LNCAP (cell line): ENCODE measurements at regions not wholly inside any gene's neighbourhood (a gene's known extent, or its start where the extent isn't known, plus 50 kb on each side); places are given as distances from the start of the nearest gene placed in this dataset.

Experiments
- CTCF ChIP-seq: fragments of 450-650 bp; IDR thresholded peaks from 2 replicates; pipeline ENCODE4 v1.5.1; 2017; ENCODE audit warnings: mild to moderate bottlenecking

DNA sequence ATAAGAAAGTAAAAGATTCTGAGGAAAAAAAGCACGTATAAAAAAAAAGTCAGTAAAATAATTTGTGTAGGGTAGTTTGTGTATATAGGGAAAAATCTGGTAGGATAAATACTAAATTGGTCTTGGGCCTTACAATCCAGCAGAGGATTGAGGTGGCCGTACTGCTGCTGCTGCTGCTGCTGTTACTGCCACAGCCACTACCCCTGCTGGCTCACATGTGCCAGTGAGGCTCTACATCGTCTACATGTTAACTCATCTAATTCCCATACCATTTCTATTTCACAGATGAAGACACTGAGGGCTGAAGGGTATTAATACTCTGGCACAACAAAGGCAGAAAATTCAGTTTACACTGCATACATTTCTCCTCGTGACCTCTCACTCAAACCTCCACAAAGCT lies 928.5 kb downstream of the TLE4 start:
- no peak for TF ChIP-seq CTCF

DNA sequence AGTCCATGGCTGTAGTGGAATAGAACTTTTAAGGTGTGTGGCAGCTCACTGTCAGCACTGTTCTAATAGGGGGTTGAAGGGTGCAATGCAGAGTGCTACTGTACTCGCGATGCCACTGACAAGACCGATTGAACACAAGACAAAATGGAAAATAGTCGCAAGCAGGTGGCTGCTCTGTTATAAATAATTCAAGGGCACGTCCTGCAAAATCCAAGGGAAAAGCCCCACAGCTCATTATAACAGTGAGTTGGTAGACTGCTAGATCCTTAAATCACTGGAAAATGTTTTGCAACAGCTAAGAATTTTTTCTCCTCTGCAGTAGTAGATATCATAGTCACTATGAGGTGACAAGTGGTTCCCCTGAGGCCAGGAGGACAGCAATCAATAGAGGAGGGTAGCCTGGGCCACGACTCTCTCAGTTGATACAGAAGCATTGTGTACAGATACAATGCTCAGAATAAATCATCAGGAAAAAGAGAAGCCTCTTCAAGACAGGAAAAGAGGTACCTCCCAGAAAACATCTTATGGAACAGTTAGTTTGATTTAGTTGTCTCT lies 926.3 kb downstream of the TLE4 start:
- TF ChIP-seq CTCF: no peak

DNA sequence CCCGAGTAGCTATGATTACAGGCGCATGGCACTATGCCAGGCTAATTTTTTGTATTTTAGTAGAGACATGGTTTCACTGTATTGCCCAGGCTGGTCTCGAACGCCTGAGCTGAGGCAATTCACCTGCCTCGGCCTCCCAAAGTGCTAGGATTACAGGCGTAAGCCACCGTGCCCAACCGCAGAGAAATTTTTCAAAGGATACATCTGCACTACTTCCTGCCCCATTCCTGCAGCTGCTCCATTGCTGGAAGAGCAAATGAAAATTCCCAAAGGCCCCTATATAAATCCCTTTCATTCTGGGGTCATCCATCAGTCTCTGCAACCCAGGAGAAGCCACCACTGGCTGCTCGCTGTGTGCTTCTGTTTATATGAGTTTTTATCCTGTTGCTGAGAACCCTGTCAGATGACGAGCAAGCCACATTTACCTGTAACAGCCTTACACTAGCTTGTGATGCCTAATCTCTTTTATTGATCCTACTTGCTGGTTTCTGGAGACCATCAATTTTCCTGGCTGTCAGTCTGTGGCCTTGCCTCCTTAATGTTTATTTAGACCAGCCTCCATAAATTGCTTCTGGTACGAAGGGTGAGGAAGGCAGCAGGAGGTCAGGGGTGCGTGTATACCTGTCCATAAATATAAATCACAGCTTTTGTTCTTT lies 925.3 kb downstream of the TLE4 start:
- no peak for TF ChIP-seq CTCF

GRCh38 chr9:80493258-80493657 lies 921.5 kb downstream of the TLE4 start:
- TF ChIP-seq CTCF: no peak

GRCh38 chr9:80492221-80492620 lies 920.5 kb downstream of the TLE4 start:
- no peak for TF ChIP-seq CTCF

- TF ChIP-seq CTCF: no peak
Measured at GRCh38 chr9:80491086-80491696, 919.4 kb downstream of the TLE4 start.

GRCh38 chr9:80489329-80489728 lies 917.6 kb downstream of the TLE4 start:
- no peak for TF ChIP-seq CTCF
